GM12872 (cell line): ENCODE measurements at regions not wholly inside any gene's neighbourhood (a gene's known extent, or its start where the extent isn't known, plus 50 kb on each side); places are given as distances from the start of the nearest gene placed in this dataset.

Experiments used
- CTCF ChIP-seq: IDR thresholded peaks from 3 replicates; pipeline ENCODE4 v1.5.1; 2011; ENCODE audit warnings: low read depth, mild to moderate bottlenecking, low read length, moderate library complexity; ENCODE audit not compliant: insufficient read depth

GRCh38 chr13:79810669-79811068, 329.7 kb downstream of the NDFIP2 start:
- no peak for TF ChIP-seq CTCF

GRCh38 chr13:79810018-79810417, 329.1 kb downstream of the NDFIP2 start:
- no peak for TF ChIP-seq CTCF

GRCh38 chr13:79808475-79808874, 327.5 kb downstream of the NDFIP2 start:
- no peak for TF ChIP-seq CTCF

GRCh38 chr13:79807554-79807953, 326.6 kb downstream of the NDFIP2 start:
- TF ChIP-seq CTCF = no peak

- TF ChIP-seq CTCF = no peak
Observed at GRCh38 chr13:79806821-79807220, 325.9 kb downstream of the NDFIP2 start.

- TF ChIP-seq CTCF = no peak
Observed at GRCh38 chr13:79805317-79805716, 324.4 kb downstream of the NDFIP2 start.

GRCh38 chr13:79803989-79804388, 323.0 kb downstream of the NDFIP2 start:
- no peak for TF ChIP-seq CTCF

GRCh38 chr13:79803296-79803695, 322.3 kb downstream of the NDFIP2 start:
- no peak for TF ChIP-seq CTCF
